ENCODE measurements at regions not wholly inside any gene's neighbourhood (a gene's known extent, or its start where the extent isn't known, plus 50 kb on each side); places are given as distances from the start of the nearest gene placed in this dataset.

- DNase-seq (ENCODE audit: low spot score): no peak
- TF ChIP-seq CTCF (IDR thresholded peaks at IDR 0.05; ENCODE audit: unreplicated experiment): no peak
- H3K4me3 Mint-ChIP-seq (ENCODE audit: unreplicated experiment): no peak overlapping the region
- H3K36me3 Mint-ChIP-seq (ENCODE audit: low read depth, unreplicated experiment): peaks cover 3% of the 10 kb centered on the region
- H3K9me3 Mint-ChIP-seq (ENCODE audit: unreplicated experiment): no peaks in the 10 kb centered on the region
- peaks cover 12% of the 10 kb centered on the region for H3K4me1 Mint-ChIP-seq (ENCODE audit: unreplicated experiment)
- H3K27ac Mint-ChIP-seq (ENCODE audit: unreplicated experiment): no peak overlapping the region
- no peaks in the 10 kb centered on the region for H3K27me3 Mint-ChIP-seq (ENCODE audit: unreplicated experiment)
These were observed 94.9 kb upstream of the SLC27A6 start for GRCh38 chr5:128870373-128870772.

GRCh38 chr5:128870923-128871322, 94.4 kb upstream of the SLC27A6 start:
- no peak overlapping the region for H3K27ac Mint-ChIP-seq (ENCODE audit: unreplicated experiment)
- no peaks in the 10 kb centered on the region for H3K9me3 Mint-ChIP-seq (ENCODE audit: unreplicated experiment)
- peaks cover 3% of the 10 kb centered on the region for H3K36me3 Mint-ChIP-seq (ENCODE audit: low read depth, unreplicated experiment)
- H3K27me3 Mint-ChIP-seq (ENCODE audit: unreplicated experiment): no peaks in the 10 kb centered on the region
- H3K4me3 Mint-ChIP-seq (ENCODE audit: unreplicated experiment): no peak overlapping the region
- TF ChIP-seq CTCF (IDR thresholded peaks at IDR 0.05; ENCODE audit: unreplicated experiment): no peak
- DNase-seq (ENCODE audit: low spot score): no peak
- peaks cover 12% of the 10 kb centered on the region for H3K4me1 Mint-ChIP-seq (ENCODE audit: unreplicated experiment)

- no peak for DNase-seq (ENCODE audit: low spot score)
- Mint-ChIP-seq H3K4me1 (ENCODE audit: unreplicated experiment) (peaks cover 4% of the 10 kb centered on the region), H3K27me3 (ENCODE audit: unreplicated experiment) (no peaks in the 10 kb centered on the region), H3K36me3 (ENCODE audit: low read depth, unreplicated experiment) (no peaks in the 10 kb centered on the region), H3K27ac (ENCODE audit: unreplicated experiment) (no peak overlapping the region), H3K4me3 (ENCODE audit: unreplicated experiment) (no peak overlapping the region), H3K9me3 (ENCODE audit: unreplicated experiment) (no peaks in the 10 kb centered on the region)
- no peak for TF ChIP-seq CTCF (IDR thresholded peaks at IDR 0.05; ENCODE audit: unreplicated experiment)
These were observed 88.5 kb upstream of the SLC27A6 start for GRCh38 chr5:128876569-128877382.

GRCh38 chr5:128877476-128877875, 87.8 kb upstream of the SLC27A6 start:
- Mint-ChIP-seq H3K4me3 (ENCODE audit: unreplicated experiment) (no peak overlapping the region), H3K4me1 (ENCODE audit: unreplicated experiment) (no peaks in the 10 kb centered on the region), H3K9me3 (ENCODE audit: unreplicated experiment) (no peaks in the 10 kb centered on the region), H3K27ac (ENCODE audit: unreplicated experiment) (no peak overlapping the region), H3K36me3 (ENCODE audit: low read depth, unreplicated experiment) (no peaks in the 10 kb centered on the region), H3K27me3 (ENCODE audit: unreplicated experiment) (no peaks in the 10 kb centered on the region)
- no peak for TF ChIP-seq CTCF (IDR thresholded peaks at IDR 0.05; ENCODE audit: unreplicated experiment)
- DNase-seq (ENCODE audit: low spot score): no peak

GRCh38 chr5:128881502-128882018, 83.7 kb upstream of the SLC27A6 start:
- H3K4me1 Mint-ChIP-seq (ENCODE audit: unreplicated experiment): no peaks in the 10 kb centered on the region
- no peaks in the 10 kb centered on the region for H3K27me3 Mint-ChIP-seq (ENCODE audit: unreplicated experiment)
- no peak for TF ChIP-seq CTCF (IDR thresholded peaks at IDR 0.05; ENCODE audit: unreplicated experiment)

More at GRCh38 chr5:128881502-128882018, 83.7 kb upstream of the SLC27A6 start:
- no peak for DNase-seq (ENCODE audit: low spot score)
- H3K27ac Mint-ChIP-seq (ENCODE audit: unreplicated experiment): no peak overlapping the region
- no peaks in the 10 kb centered on the region for H3K9me3 Mint-ChIP-seq (ENCODE audit: unreplicated experiment)
- H3K36me3 Mint-ChIP-seq (ENCODE audit: low read depth, unreplicated experiment): no peaks in the 10 kb centered on the region
- H3K4me3 Mint-ChIP-seq (ENCODE audit: unreplicated experiment): no peak overlapping the region
